ENCODE measurements at regions not wholly inside any gene's neighbourhood (a gene's known extent, or its start where the extent isn't known, plus 50 kb on each side); places are given as distances from the start of the nearest gene placed in this dataset.

GRCh38 chr20:41800040-41800439 is 181.9 kb upstream of the CHD6 start:
- Mint-ChIP-seq H3K27ac (no peak overlapping the region), H3K9me3 (ENCODE audit: low read depth) (no peaks in the 10 kb centered on the region), H3K27me3 (peaks cover 8% of the 10 kb centered on the region), H3K4me1 (ENCODE audit: low read depth) (no peaks in the 10 kb centered on the region), H3K4me3 (ENCODE audit: low read depth) (no peak overlapping the region), H3K36me3 (ENCODE audit: insufficient read depth) (no peaks in the 10 kb centered on the region)
- no peak for DNase-seq (ENCODE audit: low spot score, unreplicated experiment)
- TF ChIP-seq, protein P1, sequence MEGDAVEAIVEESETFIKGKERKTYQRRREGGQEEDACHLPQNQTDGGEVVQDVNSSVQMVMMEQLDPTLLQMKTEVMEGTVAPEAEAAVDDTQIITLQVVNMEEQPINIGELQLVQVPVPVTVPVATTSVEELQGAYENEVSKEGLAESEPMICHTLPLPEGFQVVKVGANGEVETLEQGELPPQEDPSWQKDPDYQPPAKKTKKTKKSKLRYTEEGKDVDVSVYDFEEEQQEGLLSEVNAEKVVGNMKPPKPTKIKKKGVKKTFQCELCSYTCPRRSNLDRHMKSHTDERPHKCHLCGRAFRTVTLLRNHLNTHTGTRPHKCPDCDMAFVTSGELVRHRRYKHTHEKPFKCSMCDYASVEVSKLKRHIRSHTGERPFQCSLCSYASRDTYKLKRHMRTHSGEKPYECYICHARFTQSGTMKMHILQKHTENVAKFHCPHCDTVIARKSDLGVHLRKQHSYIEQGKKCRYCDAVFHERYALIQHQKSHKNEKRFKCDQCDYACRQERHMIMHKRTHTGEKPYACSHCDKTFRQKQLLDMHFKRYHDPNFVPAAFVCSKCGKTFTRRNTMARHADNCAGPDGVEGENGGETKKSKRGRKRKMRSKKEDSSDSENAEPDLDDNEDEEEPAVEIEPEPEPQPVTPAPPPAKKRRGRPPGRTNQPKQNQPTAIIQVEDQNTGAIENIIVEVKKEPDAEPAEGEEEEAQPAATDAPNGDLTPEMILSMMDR (IDR thresholded peaks at IDR 0.05; ENCODE audit: unreplicated experiment): no peak

GRCh38 chr20:41798930-41799502 is 180.8 kb upstream of the CHD6 start:
- no peaks in the 10 kb centered on the region for H3K36me3 Mint-ChIP-seq (ENCODE audit: insufficient read depth)
- H3K9me3 Mint-ChIP-seq (ENCODE audit: low read depth): no peaks in the 10 kb centered on the region
- no peak overlapping the region for H3K4me3 Mint-ChIP-seq (ENCODE audit: low read depth)
- H3K27me3 Mint-ChIP-seq: peaks cover 5% of the 10 kb centered on the region
- DNase-seq (ENCODE audit: low spot score, unreplicated experiment): no peak
- no peak overlapping the region for H3K27ac Mint-ChIP-seq
- no peaks in the 10 kb centered on the region for H3K4me1 Mint-ChIP-seq (ENCODE audit: low read depth)
- TF ChIP-seq, protein P1 (IDR thresholded peaks at IDR 0.05; ENCODE audit: unreplicated experiment): no peak

DNA sequence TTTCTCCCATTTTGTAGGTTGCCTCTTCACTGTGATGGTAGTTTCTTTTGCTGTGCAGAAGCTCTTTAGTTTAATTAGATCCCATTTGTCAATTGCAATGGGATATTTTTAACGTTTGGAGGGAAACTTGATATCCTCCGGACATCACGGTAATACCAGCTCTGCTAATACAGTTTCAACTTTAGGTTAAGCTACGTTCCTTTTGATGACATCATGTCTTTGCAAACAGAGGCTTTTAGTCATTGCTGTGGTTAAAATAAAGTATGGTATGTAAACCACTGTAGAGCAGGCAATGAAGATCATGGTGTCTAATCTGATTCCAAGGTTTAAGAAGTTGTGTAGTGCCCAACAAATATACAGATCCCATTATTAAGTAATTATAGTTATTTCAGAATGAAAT is 168.0 kb upstream of the CHD6 start:
- Mint-ChIP-seq H3K4me1 (ENCODE audit: low read depth) (no peaks in the 10 kb centered on the region), H3K27ac (no peak overlapping the region), H3K9me3 (ENCODE audit: low read depth) (peaks cover 10% of the 10 kb centered on the region), H3K36me3 (ENCODE audit: insufficient read depth) (no peaks in the 10 kb centered on the region), H3K4me3 (ENCODE audit: low read depth) (no peak overlapping the region), H3K27me3 (no peaks in the 10 kb centered on the region)
- DNase-seq (ENCODE audit: low spot score, unreplicated experiment): no peak
- TF ChIP-seq, protein P1 (IDR thresholded peaks at IDR 0.05; ENCODE audit: unreplicated experiment): no peak

- Mint-ChIP-seq H3K9me3 (ENCODE audit: low read depth) (peaks cover 10% of the 10 kb centered on the region), H3K27ac (no peak overlapping the region), H3K36me3 (ENCODE audit: insufficient read depth) (no peaks in the 10 kb centered on the region), H3K27me3 (no peaks in the 10 kb centered on the region), H3K4me3 (ENCODE audit: low read depth) (no peak overlapping the region), H3K4me1 (ENCODE audit: low read depth) (no peaks in the 10 kb centered on the region)
- no peak for DNase-seq (ENCODE audit: low spot score, unreplicated experiment)
- TF ChIP-seq, protein P1 (IDR thresholded peaks at IDR 0.05; ENCODE audit: unreplicated experiment): no peak
Observed at GRCh38 chr20:41784209-41784958, 166.2 kb upstream of the CHD6 start.

DNA sequence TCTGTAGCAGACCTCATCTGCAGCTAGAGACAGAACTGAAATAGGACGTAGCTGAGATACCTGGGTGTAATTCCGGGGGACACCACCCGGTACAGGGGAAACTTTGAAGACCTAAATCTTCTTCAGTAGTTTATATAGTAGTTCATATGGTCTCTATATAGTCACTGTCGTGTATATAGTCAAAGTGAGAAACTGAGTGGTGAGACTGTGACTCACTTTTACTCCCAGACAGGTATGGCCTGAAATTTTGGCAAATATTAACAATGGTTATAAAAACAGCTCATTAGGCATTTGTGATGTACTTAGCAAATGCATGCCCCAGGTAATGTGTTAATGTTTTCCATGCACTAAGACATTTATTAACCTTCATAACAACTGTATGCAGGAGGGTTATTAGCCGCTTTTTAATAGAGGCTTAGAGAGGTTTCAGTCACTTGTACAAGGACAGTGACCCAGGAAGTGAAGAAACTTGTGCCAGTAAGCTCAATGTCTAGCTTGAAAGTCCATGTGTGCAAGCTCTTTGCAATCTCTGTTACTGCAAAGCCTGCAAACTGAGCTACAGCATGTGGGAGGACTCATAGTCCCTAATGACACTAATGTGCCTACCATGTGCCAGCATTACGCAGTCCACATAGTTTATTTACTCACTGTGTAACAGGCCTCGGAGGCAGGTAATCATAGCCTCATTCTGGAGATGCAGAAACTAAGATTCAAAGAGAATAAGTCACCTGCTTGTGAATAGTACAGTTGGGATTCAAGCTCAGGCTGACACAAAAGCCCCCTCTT is 165.4 kb upstream of the CHD6 start:
- no peaks in the 10 kb centered on the region for H3K36me3 Mint-ChIP-seq (ENCODE audit: insufficient read depth)
- H3K4me1 Mint-ChIP-seq (ENCODE audit: low read depth): no peaks in the 10 kb centered on the region
- no peak overlapping the region for H3K4me3 Mint-ChIP-seq (ENCODE audit: low read depth)
- peaks cover 10% of the 10 kb centered on the region for H3K9me3 Mint-ChIP-seq (ENCODE audit: low read depth)
- peaks cover 4% of the 10 kb centered on the region for H3K27me3 Mint-ChIP-seq
- H3K27ac Mint-ChIP-seq: no peak overlapping the region
- TF ChIP-seq, protein P1 (IDR thresholded peaks at IDR 0.05; ENCODE audit: unreplicated experiment): no peak
- no peak for DNase-seq (ENCODE audit: low spot score, unreplicated experiment)

Measured in progenitor cell of endocrine pancreas (in vitro differentiated cells).